Urothelium cell line (cell line): ENCODE measurements at regions not wholly inside any gene's neighbourhood (a gene's known extent, or its start where the extent isn't known, plus 50 kb on each side); places are given as distances from the start of the nearest gene placed in this dataset.

ENCODE experiments used
- DNase-seq: peaks from one replicate; pipeline ENCODE4 v3.0.0; 2011; ENCODE audit warnings: low spot score, mixed read lengths
- FAIRE-seq: peaks from 2 replicates; lab custom pipeline; 2011; peaks lifted over from hg19 to GRCh38; lab: Jason Lieb, UNC

DNA sequence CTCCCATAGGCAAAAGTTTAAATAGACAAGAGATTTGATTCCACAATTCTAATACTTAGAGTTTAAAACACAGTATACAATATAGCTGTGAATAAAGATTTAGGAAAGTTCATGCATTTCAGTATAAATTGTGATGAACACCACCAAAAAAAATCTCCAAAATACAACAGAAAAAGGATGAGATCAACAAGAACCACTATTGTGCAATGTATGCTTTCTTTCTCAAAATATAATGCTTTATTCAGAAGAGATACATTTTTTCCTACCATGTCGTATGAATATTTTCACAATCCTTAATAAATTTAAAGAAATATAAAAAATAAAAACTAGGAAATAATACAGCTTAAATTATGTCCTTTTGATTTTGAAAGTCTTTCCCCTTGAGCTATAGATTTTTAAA is 1309.2 kb downstream of the MRPL39 start:
- FAIRE-seq (no peak), DNase-seq (no peak)

- DNase-seq, result no peak
- FAIRE-seq, result no peak
Measured at GRCh38 chr21:24294171-24294570, 1313.1 kb downstream of the MRPL39 start.

DNA sequence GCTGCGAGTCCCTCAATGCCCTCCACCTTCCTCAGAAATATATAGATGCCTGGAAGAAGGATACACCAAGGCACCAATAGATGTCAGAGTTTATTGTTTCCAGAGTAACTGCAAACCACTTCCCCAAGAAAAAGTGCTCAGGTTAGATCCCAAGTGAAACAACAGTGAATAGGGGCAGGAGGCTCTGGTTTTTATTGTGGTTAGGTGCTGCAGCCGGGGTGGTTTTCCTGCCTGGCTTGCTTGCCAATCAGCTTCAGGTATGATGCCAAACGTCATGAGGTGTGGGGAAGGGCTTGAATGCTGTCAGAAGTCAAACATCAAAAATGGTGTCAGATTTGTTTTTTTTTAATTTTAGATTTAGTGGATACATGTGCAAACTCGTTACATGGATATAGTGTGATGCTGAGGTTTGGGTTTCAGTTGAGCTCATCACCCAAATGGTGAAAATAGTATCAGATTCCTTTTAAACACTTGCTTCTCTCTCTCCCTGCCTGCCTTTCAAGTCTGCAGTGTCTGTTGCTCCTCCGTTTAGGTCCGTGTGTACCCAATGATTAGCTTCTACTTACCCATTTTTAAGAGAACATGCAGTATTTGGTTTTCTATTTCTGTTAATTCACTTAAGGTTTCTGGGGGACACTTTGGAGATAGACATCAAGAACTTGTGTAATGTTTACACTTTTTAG is 1317.0 kb downstream of the MRPL39 start:
- DNase-seq, result no peak

DNA sequence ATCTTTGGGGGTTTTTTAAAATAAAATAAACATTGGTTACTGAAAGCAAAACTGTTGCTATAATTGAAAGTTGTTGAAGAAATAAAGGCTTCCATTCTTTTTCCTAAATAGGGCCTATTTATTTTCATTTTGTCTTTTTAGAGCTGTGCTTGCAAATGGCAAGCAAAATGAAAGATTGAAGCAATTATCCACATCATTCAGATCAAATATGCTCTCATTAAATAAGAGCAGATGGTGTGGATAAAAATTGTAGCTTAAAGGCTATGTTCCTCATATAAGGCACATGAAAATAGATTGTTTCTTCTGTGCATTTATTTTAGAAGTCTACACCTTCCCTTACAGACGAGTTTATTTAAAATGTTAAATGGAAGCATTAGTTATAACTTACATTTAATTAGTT is 1317.7 kb downstream of the MRPL39 start:
- DNase-seq, result no peak

More for the DNA sequence above, 1317.0 kb downstream of the MRPL39 start:
- no peak for FAIRE-seq

GRCh38 chr21:24280596-24280995 is 1326.7 kb downstream of the MRPL39 start:
- FAIRE-seq (no peak), DNase-seq (no peak)

More for the DNA sequence above, 1317.7 kb downstream of the MRPL39 start:
- no peak for FAIRE-seq

- no peak for FAIRE-seq
- DNase-seq, result no peak
Measured at GRCh38 chr21:24278711-24279110, 1328.6 kb downstream of the MRPL39 start.

DNA sequence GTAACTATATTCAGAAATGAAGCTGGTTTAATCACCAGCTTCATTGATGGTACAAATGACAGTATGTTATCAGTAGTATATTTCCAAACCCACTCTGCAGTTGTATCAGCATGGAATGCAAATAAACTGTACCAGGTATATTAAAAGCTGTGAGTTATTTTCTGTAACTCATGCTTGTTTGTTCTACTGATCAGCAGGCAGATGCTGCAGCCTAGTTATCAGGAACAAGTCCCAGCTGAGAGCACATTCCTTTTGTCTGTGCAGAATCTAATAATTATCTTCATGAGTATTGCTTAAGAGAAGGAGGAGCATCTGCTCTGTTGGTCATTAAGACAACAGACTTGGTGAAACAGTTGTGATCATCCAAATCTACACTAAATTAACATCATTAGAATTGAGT is 1331.1 kb downstream of the MRPL39 start:
- FAIRE-seq, result no peak
- DNase-seq, result no peak

GRCh38 chr21:24275616-24276015 is 1331.7 kb downstream of the MRPL39 start:
- FAIRE-seq (no peak), DNase-seq (no peak)

DNA sequence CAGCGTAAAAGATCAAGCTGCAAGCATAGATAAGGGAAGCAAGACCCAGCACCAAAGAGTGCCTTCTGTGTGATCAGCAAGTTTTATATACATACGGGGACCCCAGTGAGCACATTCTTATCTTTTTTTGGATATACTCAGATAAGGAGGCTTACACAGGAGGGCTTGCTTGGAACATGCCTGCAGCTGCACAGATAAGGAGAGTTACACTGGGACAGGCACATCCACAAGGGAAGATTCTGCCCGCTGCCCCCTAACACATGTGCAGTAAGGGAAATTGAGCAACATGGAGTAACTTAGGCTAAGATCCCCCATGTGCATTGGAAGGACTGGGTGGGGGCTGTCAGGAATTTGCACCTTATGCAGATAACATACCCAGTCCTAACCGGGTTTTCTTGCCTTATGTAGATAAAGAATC is 1334.8 kb downstream of the MRPL39 start:
- FAIRE-seq, result no peak
- no peak for DNase-seq

- FAIRE-seq, result no peak
- DNase-seq, result no peak
Measured at GRCh38 chr21:24265987-24266386, 1341.3 kb downstream of the MRPL39 start.

DNA sequence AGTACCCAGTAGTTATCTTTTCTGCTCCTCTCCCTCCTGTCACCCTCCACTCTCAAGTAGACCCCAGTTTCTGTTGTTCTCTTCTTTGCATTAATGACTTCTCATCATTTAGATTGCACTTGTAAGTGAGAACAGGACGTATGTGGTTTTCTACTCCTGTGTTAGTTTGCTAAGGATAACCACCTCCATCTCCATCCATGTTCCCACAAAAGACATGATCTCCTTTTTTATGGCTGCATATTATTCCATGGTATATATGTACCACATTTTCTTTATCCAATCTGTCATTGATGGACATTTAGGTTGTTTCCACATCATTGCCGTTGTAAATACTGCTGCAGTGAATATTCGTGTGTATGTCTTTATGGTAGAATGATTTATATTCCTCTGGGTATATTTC is 1346.5 kb downstream of the MRPL39 start:
- no peak for DNase-seq
- FAIRE-seq, result no peak

GRCh38 chr21:24259241-24259640 is 1348.0 kb downstream of the MRPL39 start:
- FAIRE-seq, result no peak
- no peak for DNase-seq

DNA sequence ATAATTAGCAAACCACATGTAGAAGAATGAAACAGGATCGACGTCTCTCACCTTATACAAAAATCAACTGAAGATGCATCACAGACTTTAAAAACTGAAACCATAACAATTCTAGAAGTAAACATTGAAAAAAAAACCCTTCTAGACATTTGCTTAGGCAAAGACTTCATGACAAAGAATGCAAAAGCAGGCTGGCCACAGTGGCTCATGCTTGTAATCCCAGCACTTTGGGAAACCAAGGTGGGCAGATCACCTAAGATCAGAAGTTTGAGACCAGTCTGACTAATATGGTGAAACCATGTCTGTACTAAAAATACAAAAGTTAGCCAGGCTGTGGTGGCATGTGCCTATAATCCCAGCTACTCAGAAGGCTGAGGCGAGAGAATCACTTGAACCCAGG is 1351.7 kb downstream of the MRPL39 start:
- FAIRE-seq (no peak), DNase-seq (no peak)

GRCh38 chr21:24225431-24225830 is 1381.8 kb downstream of the MRPL39 start:
- DNase-seq (peak; percentile 5), FAIRE-seq (no peak)

DNA sequence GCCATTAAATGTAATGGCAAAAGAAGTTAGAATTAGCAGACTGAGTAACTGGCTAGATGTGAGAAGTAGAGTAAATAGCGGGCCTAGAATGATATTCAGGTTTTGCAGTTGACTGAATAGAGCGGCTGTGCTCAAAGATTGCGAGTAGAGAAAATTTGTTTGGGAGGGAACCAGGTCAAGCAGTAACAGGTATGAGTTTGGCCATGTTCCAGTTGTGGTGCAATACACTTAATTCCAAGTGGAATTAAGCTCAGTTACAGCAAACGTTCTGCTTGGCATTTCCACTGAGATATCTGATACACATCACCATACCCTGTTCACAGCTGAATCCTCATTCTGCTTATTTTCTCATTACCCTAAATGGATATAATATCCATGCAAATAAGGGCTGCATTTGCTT is 1382.9 kb downstream of the MRPL39 start:
- DNase-seq (no peak), FAIRE-seq (no peak)

- no peak for DNase-seq
- FAIRE-seq, result no peak
Measured at GRCh38 chr21:24223624-24224023, 1383.7 kb downstream of the MRPL39 start.

DNA sequence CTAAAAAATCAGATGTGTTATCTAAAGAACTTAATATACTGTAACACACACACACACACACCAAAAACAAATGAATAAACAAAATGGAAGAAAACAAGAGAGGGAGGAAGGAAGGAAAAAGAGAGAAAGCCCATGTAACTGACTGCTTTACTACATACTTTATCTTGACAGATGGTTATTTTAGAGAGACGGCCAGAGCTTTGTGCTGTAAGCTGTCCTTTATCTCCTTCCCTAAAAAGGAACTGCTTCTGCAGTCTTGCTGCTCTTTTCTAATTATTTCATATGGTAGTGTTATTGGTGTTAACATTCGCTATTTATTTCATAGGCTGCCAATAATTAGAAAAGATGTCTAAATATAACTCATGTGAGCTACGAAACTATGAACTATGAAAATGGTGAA is 1384.6 kb downstream of the MRPL39 start:
- no peak for FAIRE-seq
- no peak for DNase-seq

DNA sequence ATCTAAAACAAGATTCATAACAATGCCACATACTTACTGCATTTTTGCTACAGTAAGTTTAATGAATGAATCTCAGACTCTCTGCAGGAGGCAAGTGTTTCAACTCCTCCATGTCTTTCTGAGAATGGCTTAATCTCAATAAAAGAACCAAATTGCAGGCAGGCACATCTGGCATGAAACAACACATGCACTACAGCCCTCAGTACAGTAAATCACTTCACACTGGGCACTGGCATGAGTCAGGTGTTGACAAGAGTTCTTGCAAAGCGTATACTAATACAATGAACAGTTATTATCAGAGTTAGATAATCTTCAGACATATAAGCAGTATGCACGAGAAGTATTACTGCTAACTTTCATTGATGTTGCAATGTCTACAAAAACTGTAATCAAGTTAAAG is 1386.8 kb downstream of the MRPL39 start:
- DNase-seq (no peak), FAIRE-seq (no peak)

DNA sequence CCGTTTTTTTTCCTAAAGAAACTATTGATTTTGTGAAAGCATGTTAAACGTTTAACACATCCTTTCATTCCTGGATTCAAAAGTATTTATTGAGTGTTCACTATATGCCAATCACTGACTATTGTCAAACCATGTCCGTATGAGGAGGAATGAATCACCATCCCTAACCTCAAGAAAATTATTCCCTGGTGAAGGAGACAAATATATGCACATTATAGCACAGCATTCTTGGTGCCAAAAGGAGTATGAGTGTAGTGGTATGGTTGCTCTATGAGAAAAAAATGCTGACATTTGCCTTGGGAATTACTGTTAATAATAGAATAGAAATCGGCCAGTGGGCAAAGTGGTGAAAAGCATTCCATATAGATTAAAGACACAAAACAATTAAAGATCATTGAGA is 1390.1 kb downstream of the MRPL39 start:
- FAIRE-seq (no peak), DNase-seq (no peak)

DNA sequence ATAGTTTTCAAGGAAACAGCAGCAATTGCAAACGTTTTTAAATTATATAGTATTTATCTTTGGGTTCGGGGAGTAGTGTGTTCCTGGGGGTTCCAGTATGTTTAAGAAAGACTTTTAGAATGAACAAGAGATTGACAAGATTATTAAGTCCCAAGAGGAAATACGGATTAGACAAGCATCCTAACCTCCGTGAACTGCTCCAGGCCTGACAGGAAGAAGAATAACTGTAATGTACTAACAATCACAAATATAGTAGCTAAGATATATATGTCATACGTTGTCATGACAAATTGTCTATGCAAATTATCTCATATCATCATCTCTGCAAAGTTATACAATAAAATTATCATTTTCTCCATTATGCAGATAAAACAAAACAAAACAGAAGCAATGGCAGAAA is 1397.2 kb downstream of the MRPL39 start:
- FAIRE-seq, result no peak
- no peak for DNase-seq

DNA sequence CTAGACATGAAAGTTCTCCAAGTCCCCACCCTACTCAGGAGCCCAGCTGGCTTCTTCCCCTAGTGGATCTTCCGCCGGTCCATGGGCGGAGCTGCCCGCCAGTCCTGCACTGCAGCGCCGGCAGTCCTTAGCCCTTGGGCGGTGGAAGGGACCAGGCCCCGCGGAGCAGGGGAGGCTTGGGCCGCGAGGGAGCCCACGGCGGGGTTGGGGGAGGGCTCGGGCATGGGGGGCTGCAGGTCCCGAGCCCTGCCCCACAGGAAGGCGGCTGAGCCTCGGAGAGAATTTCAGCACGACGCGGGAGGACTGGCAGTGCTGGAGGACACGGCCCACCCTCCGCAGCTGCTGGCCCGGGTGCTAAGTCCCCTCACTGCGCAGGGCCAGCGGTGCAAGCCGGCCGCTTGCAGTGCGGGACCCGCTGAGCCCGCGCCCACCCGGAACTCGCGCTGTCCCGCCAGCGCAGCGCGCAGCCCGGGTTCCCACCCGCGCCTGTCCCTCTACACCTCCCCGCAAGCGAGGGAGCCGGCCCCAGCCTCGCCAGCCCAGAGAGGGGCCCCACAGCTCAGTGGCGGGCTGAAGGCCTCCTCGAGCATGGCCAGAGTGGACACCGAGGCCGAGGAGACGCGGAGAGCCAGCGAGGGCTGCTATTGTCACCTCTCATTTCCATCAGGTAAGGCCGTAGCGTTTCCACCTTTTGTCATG is 1398.6 kb downstream of the MRPL39 start:
- no peak for DNase-seq
- no peak for FAIRE-seq

DNA sequence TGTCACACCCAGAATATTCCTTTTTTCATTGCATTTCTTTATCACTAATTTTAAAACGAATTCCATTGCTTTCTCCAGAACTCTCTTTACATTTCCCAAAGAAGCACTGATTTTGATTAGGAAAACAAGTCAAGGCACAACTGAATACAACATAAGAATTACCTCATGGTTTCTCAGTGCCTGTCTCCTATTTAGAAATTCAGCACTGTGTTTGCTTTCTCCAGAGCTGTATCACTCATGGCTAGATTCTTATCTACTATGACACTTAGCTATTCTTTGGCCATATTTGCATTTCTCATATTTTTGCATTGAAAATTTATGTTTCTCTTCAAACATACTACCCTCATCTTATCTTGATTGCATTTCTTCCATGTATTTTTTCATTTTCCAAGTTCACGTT is 1402.0 kb downstream of the MRPL39 start:
- no peak for FAIRE-seq
- DNase-seq, result no peak

DNA sequence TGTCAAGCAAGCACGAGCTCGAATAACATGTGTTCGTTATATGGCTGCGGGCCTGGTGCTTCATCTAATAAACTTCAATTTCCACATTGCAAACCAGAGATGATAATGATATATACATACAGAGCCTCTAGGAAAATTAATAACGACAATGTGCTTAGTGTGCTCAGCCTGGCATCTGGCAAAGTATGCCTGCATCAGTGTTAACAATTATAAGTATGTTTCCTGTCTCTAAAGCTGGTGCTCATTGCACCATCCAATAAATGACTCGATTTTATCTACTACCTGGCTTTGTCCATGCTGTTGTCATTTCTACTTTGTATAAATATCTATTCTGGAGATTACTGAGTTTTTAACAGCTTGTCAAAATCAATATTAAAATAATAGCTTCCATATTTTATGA is 1402.6 kb downstream of the MRPL39 start:
- DNase-seq (no peak), FAIRE-seq (no peak)
